SK-N-SH (cell line): ENCODE measurements at regions not wholly inside any gene's neighbourhood (a gene's known extent, or its start where the extent isn't known, plus 50 kb on each side); places are given as distances from the start of the nearest gene placed in this dataset.

Source experiments
- CTCF ChIA-PET: fragments of 300-600, 350-600 bp; formaldehyde crosslinking; extraction: SDS; loops from one replicate; lab custom pipeline; 2021; lab: Yijun Ruan, JAX
- POLR2A ChIA-PET: fragments of 350-600 bp; sonication (Branson Sonifier 250); formaldehyde crosslinking; extraction: SDS; loops from one replicate; lab custom pipeline; 2020; ENCODE audit warnings: antibody characterized with exemption, inconsistent platforms; lab: Yijun Ruan, JAX
- DNase-seq: peaks from one replicate; pipeline ENCODE4 v3.0.0; 2012
- H2AFZ ChIP-seq: fragments of 200-600 bp; sonication (generic); 2 replicates; pipeline ENCODE4 v1.8.1; 2016; ENCODE audit warnings: antibody characterized with exemption, mild to moderate bottlenecking, low read depth
- H3F3A ChIP-seq: fragments of 200-600 bp; sonication (generic); replicated peaks from 2 replicates; pipeline ENCODE3; 2016; ENCODE audit warnings: antibody characterized with exemption, mild to moderate bottlenecking; ENCODE audit not compliant: insufficient read depth
- H3K27ac ChIP-seq, 2 experiments: fragments of 200-500 bp in 1 of 2; fragments of 200-600 bp in 1 of 2; sonication (Bioruptor generic) in 1 of 2; sonication (generic), shearing (Covaris generic) in 1 of 2; 2 replicates each; pipeline versions ENCODE4 v1.5.1 to v1.6.1; 2014 to 2016; ENCODE audit warnings: low read depth in 2 of 2, inconsistent platforms in 1 of 2, low read length in 1 of 2, mild to moderate bottlenecking in 1 of 2, mixed read lengths in 1 of 2
- H3K27me3 ChIP-seq: fragments of 200-600 bp; sonication (generic), shearing (Covaris generic); 2 replicates; pipeline ENCODE4 v1.6.1; 2016; ENCODE audit warnings: mixed run types; ENCODE audit not compliant: insufficient read depth
- H3K36me3 ChIP-seq, 2 experiments: fragments of 200-500 bp in 1 of 2; fragments of 200-600 bp in 1 of 2; sonication (Bioruptor generic) in 1 of 2; sonication (generic) in 1 of 2; replicated peaks in 1 of 2; 2 replicates each; pipeline versions ENCODE3 to v1.5.1; 2014 to 2016; ENCODE audit warnings: low read length in 1 of 2, mild to moderate bottlenecking in 1 of 2; ENCODE audit not compliant: insufficient read depth in 2 of 2, control insufficient read depth in 1 of 2
- H3K4me1 ChIP-seq, 2 experiments: fragments of 200-500 bp in 1 of 2; fragments of 200-600 bp in 1 of 2; sonication (Bioruptor generic) in 1 of 2; sonication (generic), shearing (Covaris generic) in 1 of 2; 2 replicates each; pipeline versions ENCODE4 v1.5.1 to v1.6.1; 2014 to 2016; ENCODE audit warnings: low read depth in 1 of 2, low read length in 1 of 2, mixed run types in 1 of 2; ENCODE audit not compliant: insufficient read depth in 2 of 2, control insufficient read depth in 1 of 2
- H3K4me2 ChIP-seq: fragments of 200-600 bp; sonication (generic), shearing (Covaris generic); 2 replicates; pipeline ENCODE4 v1.6.1; 2017; ENCODE audit warnings: mixed run types
- H3K4me3 ChIP-seq, 2 experiments: fragments of 200-500 bp in 1 of 2; fragments of 200-600 bp in 1 of 2; sonication (Bioruptor generic) in 1 of 2; sonication (generic), shearing (Covaris generic) in 1 of 2; 2 replicates each; pipeline versions ENCODE4 v1.5.1 to v1.8.1; 2014 to 2016; ENCODE audit warnings: low read depth in 2 of 2, inconsistent platforms in 1 of 2, low read length in 1 of 2, mild to moderate bottlenecking in 1 of 2, mixed read lengths in 1 of 2, moderate library complexity in 1 of 2
- H3K79me2 ChIP-seq: fragments of 200-600 bp; sonication (generic); 2 replicates; pipeline ENCODE4 v1.8.1; 2017; ENCODE audit warnings: mild to moderate bottlenecking; ENCODE audit not compliant: insufficient read depth
- H3K9ac ChIP-seq: fragments of 200-600 bp; sonication (generic); 2 replicates; pipeline ENCODE4 v1.6.1; 2017; ENCODE audit warnings: mixed run types
- H3K9me2 ChIP-seq: fragments of 200-600 bp; sonication (generic); 2 replicates; pipeline ENCODE4 v1.6.1; 2017; ENCODE audit warnings: mixed run types
- H3K9me3 ChIP-seq: fragments of 200-600 bp; sonication (generic); 2 replicates; pipeline ENCODE4 v1.6.1; 2017; ENCODE audit warnings: mixed run types, mild to moderate bottlenecking, moderate library complexity
- H4K20me1 ChIP-seq: fragments of 200-600 bp; sonication (generic); 2 replicates; pipeline ENCODE4 v1.6.1; 2017; ENCODE audit warnings: mild to moderate bottlenecking, mixed run types; ENCODE audit not compliant: insufficient read depth
- CHD2 ChIP-seq: fragments of 150-350 bp; IDR thresholded peaks from 2 replicates; pipeline ENCODE4 v1.6.1; 2018; ENCODE audit warnings: low read length; ENCODE audit not compliant: partially characterized antibody
- ELF1 ChIP-seq: IDR thresholded peaks from 2 replicates; pipeline ENCODE4 v1.4.0; 2012
- EP300 ChIP-seq, 2 experiments: IDR thresholded peaks; 2 replicates each; pipeline versions ENCODE4 v1.4.0 to v1.6.1; 2012; ENCODE audit warnings: borderline replicate concordance in 1 of 2, low read depth in 1 of 2, low read length in 1 of 2
- FOSL2 ChIP-seq: IDR thresholded peaks from 2 replicates; pipeline ENCODE4 v1.4.0; 2012; ENCODE audit warnings: low read depth, mild to moderate bottlenecking, moderate library complexity, borderline replicate concordance
- FOXJ3 ChIP-seq: sonication (generic); formaldehyde crosslinking; IDR thresholded peaks from 2 replicates; pipeline ENCODE4 v1.5.1; 2020; ENCODE audit warnings: mild to moderate bottlenecking, missing genetic modification reagents
- FOXM1 ChIP-seq: IDR thresholded peaks from 2 replicates; pipeline ENCODE4 v1.4.0; 2012; ENCODE audit warnings: low read depth, mild to moderate bottlenecking
- GABPA ChIP-seq: IDR thresholded peaks from 2 replicates; pipeline ENCODE4 v1.4.0; 2012; ENCODE audit warnings: low read depth, mild to moderate bottlenecking
- GATA2 ChIP-seq: sonication (generic); formaldehyde crosslinking; IDR thresholded peaks from 2 replicates; pipeline ENCODE4 v1.5.0; 2020; ENCODE audit warnings: mild to moderate bottlenecking, missing genetic modification reagents
- JUND ChIP-seq: IDR thresholded peaks from 2 replicates; pipeline ENCODE4 v1.4.0; 2012
- MEF2A ChIP-seq: IDR thresholded peaks from 2 replicates; pipeline ENCODE4 v1.4.0; 2012; ENCODE audit warnings: low read depth, borderline replicate concordance
- MXI1 ChIP-seq: IDR thresholded peaks from 2 replicates; pipeline ENCODE4 v1.6.1; 2012; ENCODE audit warnings: mild to moderate bottlenecking, low read depth, low read length, improper control_type of control experiment
- NRF1 ChIP-seq: IDR thresholded peaks from 2 replicates; pipeline ENCODE4 v1.6.1; 2012; ENCODE audit warnings: low read depth, mild to moderate bottlenecking, low read length
- RAD21 ChIP-seq: IDR thresholded peaks from 2 replicates; pipeline ENCODE4 v1.6.1; 2012; ENCODE audit warnings: mild to moderate bottlenecking, low read length
- RCOR1 ChIP-seq: fragments of 150-350 bp; IDR thresholded peaks from 2 replicates; pipeline ENCODE4 v1.6.1; 2017; ENCODE audit warnings: antibody characterized with exemption, low read length
- RFX5 ChIP-seq: IDR thresholded peaks from 2 replicates; pipeline ENCODE4 v1.6.1; 2012; ENCODE audit warnings: mild to moderate bottlenecking, improper control_type of control experiment, low read length
- SMC3 ChIP-seq: IDR thresholded peaks from 2 replicates; pipeline ENCODE4 v1.6.1; 2012; ENCODE audit warnings: low read depth, low read length, improper control_type of control experiment
- TCF12 ChIP-seq: IDR thresholded peaks from 2 replicates; pipeline ENCODE4 v1.4.0; 2012
- TEAD4 ChIP-seq: IDR thresholded peaks from 2 replicates; pipeline ENCODE4 v1.4.0; 2012; ENCODE audit warnings: mild to moderate bottlenecking, borderline replicate concordance; ENCODE audit not compliant: insufficient read depth
- WGBS: methylation state at CpG from one replicate; pipeline ENCODE4 v1.1.6; 2017; ENCODE audit warnings: low lambda C conversion rate; 5-methylcytosine and 5-hydroxymethylcytosine counted together
- TF ChIP-seq, protein P1 (sequence below): IDR thresholded peaks from 2 replicates; pipeline ENCODE4 v1.4.0; 2012; ENCODE audit warnings: low read depth, borderline replicate concordance
- TF ChIP-seq, protein P2 (sequence below): fragments of 200-600 bp; sonication (generic); IDR thresholded peaks from 2 replicates; pipeline ENCODE4 v1.6.1; 2017; ENCODE audit warnings: antibody characterized with exemption, mild to moderate bottlenecking, moderate library complexity
- TF ChIP-seq, protein P3 (sequence below): IDR thresholded peaks from 2 replicates; pipeline ENCODE4; 2012

DNA sequence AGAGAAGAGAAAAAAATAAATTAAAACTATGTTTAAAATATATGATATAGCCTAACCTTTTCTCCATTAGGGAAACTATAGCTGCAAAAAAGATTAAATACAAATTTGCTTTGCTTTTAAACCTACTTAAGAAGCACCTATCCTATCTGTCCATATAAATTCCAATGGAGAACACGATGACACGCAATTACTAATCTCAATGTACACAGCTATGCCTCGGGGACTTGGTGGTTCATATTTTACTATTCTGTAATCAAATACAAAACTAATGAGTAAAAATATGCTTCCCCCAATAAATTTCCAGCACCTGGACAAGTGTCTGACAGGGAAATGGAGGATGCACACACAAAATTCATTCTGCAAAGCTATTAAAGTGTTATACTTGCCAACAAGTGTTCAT lies 386.4 kb downstream of the LMO4 start:
- 44% methylated on average over 3 of the region's 3 CpGs for WGBS
- CTCF ChIA-PET = no interaction called here
- H3K4me3 ChIP-seq = no peak overlapping the region

DNA sequence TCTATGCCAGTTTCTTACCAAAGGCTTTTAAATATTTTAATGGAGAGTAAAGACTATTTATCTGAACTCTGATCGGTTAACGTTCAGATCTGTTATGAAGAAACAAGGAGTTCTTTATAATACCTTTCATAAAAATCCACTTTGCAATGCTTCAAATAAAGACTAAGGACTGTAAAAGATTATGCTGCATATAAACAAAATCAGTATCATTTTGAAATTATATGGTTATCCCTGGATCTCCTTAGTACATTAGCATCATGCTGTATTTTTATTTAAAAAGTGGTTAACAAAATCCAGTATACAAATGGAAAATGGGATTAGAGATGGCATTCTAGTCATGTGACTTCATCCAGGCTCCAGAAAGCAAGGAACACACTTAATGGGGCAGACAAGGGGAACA lies 386.8 kb downstream of the LMO4 start:
- CTCF ChIA-PET = no interaction called here
- no peak for TF ChIP-seq EP300 (IDR thresholded peaks at IDR 0.05; ENCODE audit: borderline replicate concordance in 1 of 2, low read depth in 1 of 2, low read length in 1 of 2)
- TF ChIP-seq FOSL2 = no peak
- no peak for TF ChIP-seq GATA2 (CRISPR knock-in tag)
- no peak for TF ChIP-seq JUND
- TF ChIP-seq CHD2 = no peak
- TF ChIP-seq MXI1 = no peak
- no peak for TF ChIP-seq ELF1
- TF ChIP-seq RCOR1 = no peak
- no peak for TF ChIP-seq TEAD4
- no peak for TF ChIP-seq SMC3
- TF ChIP-seq RAD21 = no peak
- TF ChIP-seq GABPA = no peak
- no peak; the same call in 1 of the 2 replicates for TF ChIP-seq TCF12
- TF ChIP-seq RFX5 = no peak
- no peak for TF ChIP-seq FOXJ3
- TF ChIP-seq, protein P1, sequence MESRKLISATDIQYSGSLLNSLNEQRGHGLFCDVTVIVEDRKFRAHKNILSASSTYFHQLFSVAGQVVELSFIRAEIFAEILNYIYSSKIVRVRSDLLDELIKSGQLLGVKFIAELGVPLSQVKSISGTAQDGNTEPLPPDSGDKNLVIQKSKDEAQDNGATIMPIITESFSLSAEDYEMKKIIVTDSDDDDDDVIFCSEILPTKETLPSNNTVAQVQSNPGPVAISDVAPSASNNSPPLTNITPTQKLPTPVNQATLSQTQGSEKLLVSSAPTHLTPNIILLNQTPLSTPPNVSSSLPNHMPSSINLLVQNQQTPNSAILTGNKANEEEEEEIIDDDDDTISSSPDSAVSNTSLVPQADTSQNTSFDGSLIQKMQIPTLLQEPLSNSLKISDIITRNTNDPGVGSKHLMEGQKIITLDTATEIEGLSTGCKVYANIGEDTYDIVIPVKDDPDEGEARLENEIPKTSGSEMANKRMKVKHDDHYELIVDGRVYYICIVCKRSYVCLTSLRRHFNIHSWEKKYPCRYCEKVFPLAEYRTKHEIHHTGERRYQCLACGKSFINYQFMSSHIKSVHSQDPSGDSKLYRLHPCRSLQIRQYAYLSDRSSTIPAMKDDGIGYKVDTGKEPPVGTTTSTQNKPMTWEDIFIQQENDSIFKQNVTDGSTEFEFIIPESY = no peak
- Histone ChIP-seq H3K27me3 (no peaks in the 10 kb centered on the region), H3K27ac (no peak overlapping the region), H3K9ac (no peak overlapping the region), H4K20me1 (no peaks in the 10 kb centered on the region), H2AFZ (no peak overlapping the region; the same call in 1 of the 2 replicates), H3K36me3 (no peaks in the 10 kb centered on the region), H3K79me2 (no peaks in the 10 kb centered on the region), H3K4me3 (no peak overlapping the region), H3K9me3 (no peaks in the 10 kb centered on the region), H3K4me1 (peaks cover 0 to 15% of the 10 kb centered on the region in 2 experiments; a peak in 1 of 4 replicates), H3K9me2 (no peaks in the 10 kb centered on the region), H3K4me2 (no peak overlapping the region), H3F3A (peaks cover 8% of the 10 kb centered on the region)
- DNase-seq = no peak
- POLR2A ChIA-PET = no interaction called here
- WGBS = 8% methylated on average over 2 of the region's 2 CpGs

More for the DNA sequence above, 386.4 kb downstream of the LMO4 start:
- Histone ChIP-seq H3K79me2 (no peaks in the 10 kb centered on the region), H3K4me1 (peaks cover 0 to 15% of the 10 kb centered on the region in 2 experiments; a peak in 1 of 4 replicates), H3K9me2 (no peaks in the 10 kb centered on the region)
- TF ChIP-seq FOXM1 (no peak), RFX5 (no peak), NRF1 (no peak), MEF2A (no peak), JUND (no peak)
- TF ChIP-seq, protein P2, sequence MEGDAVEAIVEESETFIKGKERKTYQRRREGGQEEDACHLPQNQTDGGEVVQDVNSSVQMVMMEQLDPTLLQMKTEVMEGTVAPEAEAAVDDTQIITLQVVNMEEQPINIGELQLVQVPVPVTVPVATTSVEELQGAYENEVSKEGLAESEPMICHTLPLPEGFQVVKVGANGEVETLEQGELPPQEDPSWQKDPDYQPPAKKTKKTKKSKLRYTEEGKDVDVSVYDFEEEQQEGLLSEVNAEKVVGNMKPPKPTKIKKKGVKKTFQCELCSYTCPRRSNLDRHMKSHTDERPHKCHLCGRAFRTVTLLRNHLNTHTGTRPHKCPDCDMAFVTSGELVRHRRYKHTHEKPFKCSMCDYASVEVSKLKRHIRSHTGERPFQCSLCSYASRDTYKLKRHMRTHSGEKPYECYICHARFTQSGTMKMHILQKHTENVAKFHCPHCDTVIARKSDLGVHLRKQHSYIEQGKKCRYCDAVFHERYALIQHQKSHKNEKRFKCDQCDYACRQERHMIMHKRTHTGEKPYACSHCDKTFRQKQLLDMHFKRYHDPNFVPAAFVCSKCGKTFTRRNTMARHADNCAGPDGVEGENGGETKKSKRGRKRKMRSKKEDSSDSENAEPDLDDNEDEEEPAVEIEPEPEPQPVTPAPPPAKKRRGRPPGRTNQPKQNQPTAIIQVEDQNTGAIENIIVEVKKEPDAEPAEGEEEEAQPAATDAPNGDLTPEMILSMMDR = no peak
- TF ChIP-seq, protein P1 = no peak
- TF ChIP-seq, protein P3, sequence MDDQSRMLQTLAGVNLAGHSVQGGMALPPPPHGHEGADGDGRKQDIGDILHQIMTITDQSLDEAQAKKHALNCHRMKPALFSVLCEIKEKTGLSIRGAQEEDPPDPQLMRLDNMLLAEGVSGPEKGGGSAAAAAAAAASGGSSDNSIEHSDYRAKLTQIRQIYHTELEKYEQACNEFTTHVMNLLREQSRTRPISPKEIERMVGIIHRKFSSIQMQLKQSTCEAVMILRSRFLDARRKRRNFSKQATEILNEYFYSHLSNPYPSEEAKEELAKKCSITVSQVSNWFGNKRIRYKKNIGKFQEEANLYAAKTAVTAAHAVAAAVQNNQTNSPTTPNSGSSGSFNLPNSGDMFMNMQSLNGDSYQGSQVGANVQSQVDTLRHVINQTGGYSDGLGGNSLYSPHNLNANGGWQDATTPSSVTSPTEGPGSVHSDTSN = no peak
- TF ChIP-seq, all 33 proteins: peak for 0
- H3K4me2 ChIP-seq = no peak overlapping the region
- POLR2A ChIA-PET = no interaction called here
- peaks cover 8% of the 10 kb centered on the region for H3F3A ChIP-seq
- H2AFZ ChIP-seq = no peak overlapping the region; the same call in 1 of the 2 replicates
- no peaks in the 10 kb centered on the region for H3K9me3 ChIP-seq
- no peaks in the 10 kb centered on the region for H3K36me3 ChIP-seq
- H4K20me1 ChIP-seq = no peaks in the 10 kb centered on the region
- H3K27ac ChIP-seq = no peak overlapping the region
- no peak for DNase-seq
- H3K27me3 ChIP-seq = no peaks in the 10 kb centered on the region
- no peak overlapping the region for H3K9ac ChIP-seq
